SK-N-SH (cell line): ENCODE measurements at regions not wholly inside any gene's neighbourhood (a gene's known extent, or its start where the extent isn't known, plus 50 kb on each side); places are given as distances from the start of the nearest gene placed in this dataset.

Source experiments
- CTCF ChIA-PET: fragments of 300-600, 350-600 bp; formaldehyde crosslinking; extraction: SDS; loops from one replicate; lab custom pipeline; 2021; lab: Yijun Ruan, JAX
- POLR2A ChIA-PET: fragments of 350-600 bp; sonication (Branson Sonifier 250); formaldehyde crosslinking; extraction: SDS; loops from one replicate; lab custom pipeline; 2020; ENCODE audit warnings: antibody characterized with exemption, inconsistent platforms; lab: Yijun Ruan, JAX
- DNase-seq: peaks from one replicate; pipeline ENCODE4 v3.0.0; 2012
- H2AFZ ChIP-seq: fragments of 200-600 bp; sonication (generic); 2 replicates; pipeline ENCODE4 v1.8.1; 2016; ENCODE audit warnings: antibody characterized with exemption, mild to moderate bottlenecking, low read depth
- H3F3A ChIP-seq: fragments of 200-600 bp; sonication (generic); replicated peaks from 2 replicates; pipeline ENCODE3; 2016; ENCODE audit warnings: antibody characterized with exemption, mild to moderate bottlenecking; ENCODE audit not compliant: insufficient read depth
- H3K27ac ChIP-seq, 2 experiments: fragments of 200-500 bp in 1 of 2; fragments of 200-600 bp in 1 of 2; sonication (Bioruptor generic) in 1 of 2; sonication (generic), shearing (Covaris generic) in 1 of 2; 2 replicates each; pipeline versions ENCODE4 v1.5.1 to v1.6.1; 2014 to 2016; ENCODE audit warnings: low read depth in 2 of 2, inconsistent platforms in 1 of 2, low read length in 1 of 2, mild to moderate bottlenecking in 1 of 2, mixed read lengths in 1 of 2
- H3K27me3 ChIP-seq: fragments of 200-600 bp; sonication (generic), shearing (Covaris generic); 2 replicates; pipeline ENCODE4 v1.6.1; 2016; ENCODE audit warnings: mixed run types; ENCODE audit not compliant: insufficient read depth
- H3K36me3 ChIP-seq, 2 experiments: fragments of 200-500 bp in 1 of 2; fragments of 200-600 bp in 1 of 2; sonication (Bioruptor generic) in 1 of 2; sonication (generic) in 1 of 2; replicated peaks in 1 of 2; 2 replicates each; pipeline versions ENCODE3 to v1.5.1; 2014 to 2016; ENCODE audit warnings: low read length in 1 of 2, mild to moderate bottlenecking in 1 of 2; ENCODE audit not compliant: insufficient read depth in 2 of 2, control insufficient read depth in 1 of 2
- H3K4me1 ChIP-seq, 2 experiments: fragments of 200-500 bp in 1 of 2; fragments of 200-600 bp in 1 of 2; sonication (Bioruptor generic) in 1 of 2; sonication (generic), shearing (Covaris generic) in 1 of 2; 2 replicates each; pipeline versions ENCODE4 v1.5.1 to v1.6.1; 2014 to 2016; ENCODE audit warnings: low read depth in 1 of 2, low read length in 1 of 2, mixed run types in 1 of 2; ENCODE audit not compliant: insufficient read depth in 2 of 2, control insufficient read depth in 1 of 2
- H3K4me2 ChIP-seq: fragments of 200-600 bp; sonication (generic), shearing (Covaris generic); 2 replicates; pipeline ENCODE4 v1.6.1; 2017; ENCODE audit warnings: mixed run types
- H3K4me3 ChIP-seq, 2 experiments: fragments of 200-500 bp in 1 of 2; fragments of 200-600 bp in 1 of 2; sonication (Bioruptor generic) in 1 of 2; sonication (generic), shearing (Covaris generic) in 1 of 2; 2 replicates each; pipeline versions ENCODE4 v1.5.1 to v1.8.1; 2014 to 2016; ENCODE audit warnings: low read depth in 2 of 2, inconsistent platforms in 1 of 2, low read length in 1 of 2, mild to moderate bottlenecking in 1 of 2, mixed read lengths in 1 of 2, moderate library complexity in 1 of 2
- H3K79me2 ChIP-seq: fragments of 200-600 bp; sonication (generic); 2 replicates; pipeline ENCODE4 v1.8.1; 2017; ENCODE audit warnings: mild to moderate bottlenecking; ENCODE audit not compliant: insufficient read depth
- H3K9ac ChIP-seq: fragments of 200-600 bp; sonication (generic); 2 replicates; pipeline ENCODE4 v1.6.1; 2017; ENCODE audit warnings: mixed run types
- H3K9me2 ChIP-seq: fragments of 200-600 bp; sonication (generic); 2 replicates; pipeline ENCODE4 v1.6.1; 2017; ENCODE audit warnings: mixed run types
- H3K9me3 ChIP-seq: fragments of 200-600 bp; sonication (generic); 2 replicates; pipeline ENCODE4 v1.6.1; 2017; ENCODE audit warnings: mixed run types, mild to moderate bottlenecking, moderate library complexity
- H4K20me1 ChIP-seq: fragments of 200-600 bp; sonication (generic); 2 replicates; pipeline ENCODE4 v1.6.1; 2017; ENCODE audit warnings: mild to moderate bottlenecking, mixed run types; ENCODE audit not compliant: insufficient read depth
- ELF1 ChIP-seq: IDR thresholded peaks from 2 replicates; pipeline ENCODE4 v1.4.0; 2012
- EZH2phosphoT487 ChIP-seq: fragments of 200-600 bp; sonication (generic); IDR thresholded peaks from 2 replicates; pipeline ENCODE4 v1.6.1; 2017; ENCODE audit warnings: low read depth, mixed run types, mild to moderate bottlenecking, antibody characterized with exemption, moderate library complexity, borderline replicate concordance
- FOSL2 ChIP-seq: IDR thresholded peaks from 2 replicates; pipeline ENCODE4 v1.4.0; 2012; ENCODE audit warnings: low read depth, mild to moderate bottlenecking, moderate library complexity, borderline replicate concordance
- GABPA ChIP-seq: IDR thresholded peaks from 2 replicates; pipeline ENCODE4 v1.4.0; 2012; ENCODE audit warnings: low read depth, mild to moderate bottlenecking
- GATA2 ChIP-seq: sonication (generic); formaldehyde crosslinking; IDR thresholded peaks from 2 replicates; pipeline ENCODE4 v1.5.0; 2020; ENCODE audit warnings: mild to moderate bottlenecking, missing genetic modification reagents
- JUND ChIP-seq: IDR thresholded peaks from 2 replicates; pipeline ENCODE4 v1.4.0; 2012
- MEF2A ChIP-seq: IDR thresholded peaks from 2 replicates; pipeline ENCODE4 v1.4.0; 2012; ENCODE audit warnings: low read depth, borderline replicate concordance
- MXI1 ChIP-seq: IDR thresholded peaks from 2 replicates; pipeline ENCODE4 v1.6.1; 2012; ENCODE audit warnings: mild to moderate bottlenecking, low read depth, low read length, improper control_type of control experiment
- PBX3 ChIP-seq: IDR thresholded peaks from 2 replicates; pipeline ENCODE4; 2012
- SIN3A ChIP-seq: IDR thresholded peaks from 2 replicates; pipeline ENCODE4 v1.6.1; 2012; ENCODE audit warnings: low read depth, mild to moderate bottlenecking, low read length, moderate library complexity, borderline replicate concordance
- ZBTB33 ChIP-seq: IDR thresholded peaks from 2 replicates; pipeline ENCODE4 v1.4.0; 2012; ENCODE audit warnings: low read depth, borderline replicate concordance
- WGBS: methylation state at CpG from one replicate; pipeline ENCODE4 v1.1.6; 2017; ENCODE audit warnings: low lambda C conversion rate; 5-methylcytosine and 5-hydroxymethylcytosine counted together
- TF ChIP-seq, protein P1 (sequence below): IDR thresholded peaks from 2 replicates; pipeline ENCODE4 v1.4.0; 2012; ENCODE audit warnings: low read depth
- TF ChIP-seq, protein P2 (sequence below): fragments of 200-600 bp; sonication (generic); IDR thresholded peaks from 2 replicates; pipeline ENCODE4 v1.6.1; 2017; ENCODE audit warnings: antibody characterized with exemption, mild to moderate bottlenecking, moderate library complexity

- H2AFZ ChIP-seq = no peak overlapping the region
Observed at GRCh38 chr6:49300443-49300842, 162.6 kb downstream of the MMUT start.

GRCh38 chr6:49299279-49299678 is 163.8 kb downstream of the MMUT start:
- Histone ChIP-seq H3K79me2 (no peaks in the 10 kb centered on the region), H3K36me3 (no peaks in the 10 kb centered on the region), H3K4me3 (no peak overlapping the region), H3F3A (no peaks in the 10 kb centered on the region), H2AFZ (no peak overlapping the region), H3K9me3 (no peaks in the 10 kb centered on the region), H3K9me2 (no peaks in the 10 kb centered on the region), H3K4me1 (no peaks in the 10 kb centered on the region; a peak in 1 of 4 replicates), H3K27ac (no peak overlapping the region), H3K27me3 (no peaks in the 10 kb centered on the region), H4K20me1 (no peaks in the 10 kb centered on the region), H3K9ac (no peak overlapping the region), H3K4me2 (no peak overlapping the region)
- ChIA-PET CTCF (no interaction called here), POLR2A (no interaction called here)
- TF ChIP-seq GATA2 (CRISPR knock-in tag) (no peak), ZBTB33 (no peak), MEF2A (no peak), FOSL2 (no peak), PBX3 (no peak)
- TF ChIP-seq, protein P1, sequence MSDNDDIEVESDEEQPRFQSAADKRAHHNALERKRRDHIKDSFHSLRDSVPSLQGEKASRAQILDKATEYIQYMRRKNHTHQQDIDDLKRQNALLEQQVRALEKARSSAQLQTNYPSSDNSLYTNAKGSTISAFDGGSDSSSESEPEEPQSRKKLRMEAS = no peak
- no peak for DNase-seq

More at GRCh38 chr6:49300443-49300842, 162.6 kb downstream of the MMUT start:
- Histone ChIP-seq H3F3A (no peaks in the 10 kb centered on the region), H3K79me2 (no peaks in the 10 kb centered on the region), H3K36me3 (no peaks in the 10 kb centered on the region), H3K9ac (no peak overlapping the region), H3K9me2 (no peaks in the 10 kb centered on the region), H3K27ac (no peak overlapping the region), H3K4me2 (no peak overlapping the region), H3K4me1 (no peaks in the 10 kb centered on the region; a peak in 1 of 4 replicates), H3K27me3 (no peaks in the 10 kb centered on the region), H3K9me3 (no peaks in the 10 kb centered on the region), H3K4me3 (no peak overlapping the region), H4K20me1 (no peaks in the 10 kb centered on the region)
- WGBS = 26% methylated on average over 1 of the region's 1 CpG
- ChIA-PET CTCF (no interaction called here), POLR2A (no interaction called here)
- no peak for TF ChIP-seq EZH2phosphoT487
- no peak for TF ChIP-seq SIN3A
- TF ChIP-seq, protein P2, sequence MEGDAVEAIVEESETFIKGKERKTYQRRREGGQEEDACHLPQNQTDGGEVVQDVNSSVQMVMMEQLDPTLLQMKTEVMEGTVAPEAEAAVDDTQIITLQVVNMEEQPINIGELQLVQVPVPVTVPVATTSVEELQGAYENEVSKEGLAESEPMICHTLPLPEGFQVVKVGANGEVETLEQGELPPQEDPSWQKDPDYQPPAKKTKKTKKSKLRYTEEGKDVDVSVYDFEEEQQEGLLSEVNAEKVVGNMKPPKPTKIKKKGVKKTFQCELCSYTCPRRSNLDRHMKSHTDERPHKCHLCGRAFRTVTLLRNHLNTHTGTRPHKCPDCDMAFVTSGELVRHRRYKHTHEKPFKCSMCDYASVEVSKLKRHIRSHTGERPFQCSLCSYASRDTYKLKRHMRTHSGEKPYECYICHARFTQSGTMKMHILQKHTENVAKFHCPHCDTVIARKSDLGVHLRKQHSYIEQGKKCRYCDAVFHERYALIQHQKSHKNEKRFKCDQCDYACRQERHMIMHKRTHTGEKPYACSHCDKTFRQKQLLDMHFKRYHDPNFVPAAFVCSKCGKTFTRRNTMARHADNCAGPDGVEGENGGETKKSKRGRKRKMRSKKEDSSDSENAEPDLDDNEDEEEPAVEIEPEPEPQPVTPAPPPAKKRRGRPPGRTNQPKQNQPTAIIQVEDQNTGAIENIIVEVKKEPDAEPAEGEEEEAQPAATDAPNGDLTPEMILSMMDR = no peak
- TF ChIP-seq JUND = no peak
- TF ChIP-seq ELF1 = no peak
- TF ChIP-seq MXI1 = no peak
- TF ChIP-seq GABPA = no peak
- DNase-seq = no peak
